HUES6 (cell line): ENCODE measurements at regions not wholly inside any gene's neighbourhood (a gene's known extent, or its start where the extent isn't known, plus 50 kb on each side); places are given as distances from the start of the nearest gene placed in this dataset.
"Not testable (repeated sequence)": the region's sequence is repeated elsewhere in the genome, so short reads cannot be mapped to it uniquely, and the experiment has no call there.

Experiments used
- H3K27ac ChIP-seq: 2 replicates; pipeline ENCODE4 v1.7.0; 2013; ENCODE audit warnings: low read depth, mild to moderate bottlenecking, low read length, inconsistent platforms
- H3K27me3 ChIP-seq: 2 replicates; pipeline ENCODE4 v1.6.1; 2013; ENCODE audit warnings: low read length; ENCODE audit not compliant: control insufficient read depth, insufficient read depth
- H3K36me3 ChIP-seq: 2 replicates; pipeline ENCODE4 v1.6.1; 2013; ENCODE audit warnings: low read length; ENCODE audit not compliant: control insufficient read depth, insufficient read depth
- H3K4me1 ChIP-seq: 2 replicates; pipeline ENCODE4 v1.6.1; 2013; ENCODE audit warnings: low read length; ENCODE audit not compliant: control insufficient read depth, insufficient read depth
- H3K4me3 ChIP-seq: 2 replicates; pipeline ENCODE4 v1.5.1; 2013; ENCODE audit warnings: low read depth, low read length
- H3K9ac ChIP-seq: one replicate; pipeline ENCODE4 v1.6.1; 2013; ENCODE audit warnings: mild to moderate bottlenecking, low read length
- H3K9me3 ChIP-seq: 2 replicates; pipeline ENCODE4 v1.6.1; 2013; ENCODE audit warnings: low read depth, low read length; ENCODE audit not compliant: control insufficient read depth, insufficient read depth

DNA sequence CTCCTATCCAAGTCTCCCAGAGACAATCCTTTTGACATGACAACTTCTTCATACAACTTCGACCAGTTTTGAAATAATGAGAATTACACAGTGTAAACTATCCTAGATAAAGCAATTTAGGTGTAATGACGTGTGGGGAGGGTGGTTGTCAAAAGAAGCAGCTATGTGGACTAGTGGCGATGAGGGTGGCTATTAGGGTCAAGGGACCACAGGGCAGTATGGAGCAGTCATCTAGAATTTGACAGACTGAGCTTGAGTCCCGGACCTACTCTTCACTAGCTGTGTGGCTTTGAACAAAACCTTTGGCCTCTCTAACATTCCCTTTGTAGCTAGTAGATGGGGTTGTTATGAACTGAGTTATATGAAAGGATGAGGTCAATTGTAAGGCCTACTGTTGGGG lies 247.1 kb downstream of the HAPSTR1 start:
- Histone ChIP-seq H3K9ac (no peak overlapping the region), H3K27me3 (no peaks in the 10 kb centered on the region), H3K4me1 (peaks cover 7% of the 10 kb centered on the region), H3K36me3 (no peaks in the 10 kb centered on the region), H3K4me3 (no peak overlapping the region), H3K9me3 (no peaks in the 10 kb centered on the region), H3K27ac (no peak overlapping the region)

DNA sequence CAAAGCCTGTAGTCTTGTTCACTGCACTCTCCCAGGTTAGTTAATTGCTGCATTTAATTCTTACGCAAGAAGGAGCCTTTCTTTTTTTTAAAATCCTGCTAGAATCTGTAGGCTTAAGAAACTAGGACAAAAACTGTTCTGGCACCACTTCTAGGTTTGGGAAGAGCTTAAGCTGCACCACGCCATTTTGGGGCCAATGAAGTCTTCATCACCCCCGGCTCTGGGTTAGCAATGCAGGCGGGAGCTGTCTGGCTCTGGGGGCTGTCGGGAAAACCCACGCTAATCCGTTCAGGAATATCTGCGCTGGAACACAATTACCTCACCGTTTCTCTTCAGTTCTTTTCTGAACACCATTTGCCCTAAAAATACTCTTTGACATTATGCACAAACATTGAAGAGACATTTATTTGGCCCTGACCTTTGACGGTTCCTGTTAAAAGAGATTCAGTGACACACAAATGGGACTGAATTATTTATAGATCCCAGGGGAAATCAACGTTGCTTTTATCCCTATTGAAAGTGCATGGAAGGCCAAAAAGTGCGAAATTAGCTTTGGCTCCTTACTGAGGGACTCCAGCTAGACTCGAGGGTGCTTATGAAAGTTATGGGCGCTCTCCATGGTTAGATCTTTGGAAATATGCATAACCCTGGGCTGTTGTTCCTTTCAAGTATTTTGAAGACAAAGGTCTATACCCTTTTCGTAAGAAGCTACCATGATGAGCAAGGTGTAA lies 249.2 kb downstream of the HAPSTR1 start:
- H3K4me1 ChIP-seq = peaks cover 7% of the 10 kb centered on the region
- H3K36me3 ChIP-seq = no peaks in the 10 kb centered on the region
- no peaks in the 10 kb centered on the region for H3K27me3 ChIP-seq
- H3K9ac ChIP-seq = no peak overlapping the region
- no peak overlapping the region for H3K4me3 ChIP-seq
- no peak overlapping the region for H3K27ac ChIP-seq
- no peaks in the 10 kb centered on the region for H3K9me3 ChIP-seq

DNA sequence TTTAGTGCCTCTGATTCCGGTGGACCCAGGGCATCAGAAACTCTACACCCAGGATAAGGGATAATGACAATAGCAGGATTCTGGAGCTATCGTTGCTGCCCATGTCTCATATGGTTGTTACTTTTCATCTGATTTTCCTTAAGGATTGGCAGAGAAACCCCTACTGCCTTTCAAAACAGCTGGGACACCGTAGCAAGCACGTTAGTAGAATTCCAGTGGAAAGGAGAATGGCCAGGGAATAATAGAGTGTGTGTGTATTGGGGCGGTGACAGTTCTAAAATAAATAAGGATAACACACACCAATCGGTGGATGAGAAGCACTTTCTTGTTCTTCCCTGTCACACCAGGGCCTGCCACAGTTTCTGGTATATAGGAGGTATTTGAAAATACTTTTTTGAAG lies 251.8 kb downstream of the HAPSTR1 start:
- Histone ChIP-seq H3K4me1 (peaks cover 7% of the 10 kb centered on the region), H3K9ac (no peak overlapping the region), H3K36me3 (no peaks in the 10 kb centered on the region), H3K9me3 (no peaks in the 10 kb centered on the region), H3K4me3 (no peak overlapping the region), H3K27me3 (no peaks in the 10 kb centered on the region), H3K27ac (no peak overlapping the region)

DNA sequence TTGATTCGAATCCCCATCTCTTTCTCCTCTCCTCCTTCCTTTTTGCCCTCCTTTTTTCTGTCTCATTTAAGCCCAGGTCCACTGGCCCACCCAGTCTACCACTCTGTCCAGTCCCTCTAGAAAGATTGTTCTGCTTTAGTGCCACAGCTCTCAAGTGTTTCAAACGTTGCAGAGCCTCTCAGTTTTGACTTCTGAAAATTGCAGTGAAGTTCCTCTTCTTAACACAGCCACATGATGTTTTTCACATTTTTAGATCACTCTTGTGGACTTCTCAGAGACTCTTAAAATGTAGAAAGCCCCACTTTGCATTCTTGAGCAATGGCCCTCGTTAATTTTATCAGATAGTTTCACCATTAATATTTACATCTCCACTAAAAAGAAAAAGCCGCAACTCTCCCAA lies 253.1 kb downstream of the HAPSTR1 start:
- Histone ChIP-seq H3K27me3 (no peaks in the 10 kb centered on the region), H3K9ac (no peak overlapping the region), H3K36me3 (no peaks in the 10 kb centered on the region), H3K4me1 (peaks cover 7% of the 10 kb centered on the region), H3K9me3 (peaks cover 5% of the 10 kb centered on the region; the same call in 1 of the 2 replicates), H3K27ac (no peak overlapping the region), H3K4me3 (no peak overlapping the region)

DNA sequence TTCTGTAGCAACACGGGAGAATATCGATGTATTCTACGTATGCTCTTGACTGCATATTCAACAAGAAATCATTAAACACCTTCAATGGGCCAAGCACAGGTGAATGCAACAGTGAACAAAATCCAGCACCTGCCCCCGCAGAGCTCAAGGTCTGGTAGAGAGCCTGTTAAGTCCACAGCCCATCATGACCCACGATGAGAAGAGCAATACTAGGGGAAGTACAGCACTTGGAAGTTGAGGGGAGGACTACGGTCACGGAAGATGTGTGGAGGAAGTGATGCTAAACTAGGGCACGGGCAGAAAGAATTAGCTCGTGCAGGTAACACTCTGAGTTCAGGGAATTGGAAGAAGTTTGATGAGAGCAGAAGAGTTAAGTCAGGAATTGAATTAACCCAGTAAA lies 253.6 kb downstream of the HAPSTR1 start:
- H3K4me3 ChIP-seq = no peak overlapping the region
- H3K4me1 ChIP-seq = peaks cover 7% of the 10 kb centered on the region
- H3K9ac ChIP-seq = no peak overlapping the region
- peaks cover 8% of the 10 kb centered on the region; the same call in 1 of the 2 replicates for H3K9me3 ChIP-seq
- H3K27ac ChIP-seq = no peak overlapping the region
- H3K27me3 ChIP-seq = no peaks in the 10 kb centered on the region
- no peaks in the 10 kb centered on the region for H3K36me3 ChIP-seq

DNA sequence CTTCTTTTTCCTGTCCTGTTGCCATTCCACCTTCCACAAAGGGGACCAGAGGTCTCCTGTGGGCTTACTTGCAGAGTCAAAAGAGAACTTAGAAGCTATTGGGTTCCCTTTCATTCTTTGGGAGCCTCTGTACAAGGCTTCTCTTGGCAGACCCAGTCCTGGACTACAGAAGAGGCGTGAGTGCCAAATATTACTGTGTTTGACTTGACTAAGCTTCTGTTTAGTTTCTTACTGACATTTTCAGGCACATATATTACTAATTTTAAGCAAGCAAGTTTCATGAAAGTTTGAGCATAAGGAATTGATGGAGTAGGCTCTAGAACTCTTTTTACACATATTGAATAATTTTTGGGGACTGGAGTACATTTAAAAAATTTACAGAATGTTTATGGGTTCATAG lies 254.4 kb downstream of the HAPSTR1 start:
- Histone ChIP-seq H3K36me3 (no peaks in the 10 kb centered on the region), H3K4me1 (peaks cover 7% of the 10 kb centered on the region), H3K27ac (no peak overlapping the region), H3K27me3 (no peaks in the 10 kb centered on the region), H3K9ac (no peak overlapping the region), H3K9me3 (peaks cover 11% of the 10 kb centered on the region; the same call in 1 of the 2 replicates), H3K4me3 (no peak overlapping the region)

DNA sequence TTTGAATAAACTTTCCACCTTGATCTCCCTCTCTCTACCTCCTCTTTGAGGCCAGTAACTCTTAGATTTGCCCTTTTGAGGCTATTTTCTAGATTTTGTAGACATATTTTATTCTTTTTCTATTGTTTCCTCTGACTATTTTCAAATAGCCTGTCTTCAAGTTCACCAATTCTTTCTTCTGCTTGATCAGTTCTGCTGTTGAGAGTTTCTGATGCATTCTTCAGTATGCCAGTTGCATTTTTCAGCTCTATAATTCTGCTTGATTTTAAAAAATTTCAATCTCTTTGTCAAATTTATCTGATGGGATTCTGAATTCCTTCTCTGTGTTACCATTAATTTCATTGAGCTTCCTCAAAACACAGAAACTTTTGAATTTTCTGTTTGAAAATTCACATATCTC lies 257.5 kb downstream of the HAPSTR1 start:
- Histone ChIP-seq H3K4me3 (no peak overlapping the region), H3K27ac (no peak overlapping the region), H3K4me1 (no peaks in the 10 kb centered on the region), H3K9ac (no peak overlapping the region), H3K36me3 (no peaks in the 10 kb centered on the region), H3K27me3 (no peaks in the 10 kb centered on the region), H3K9me3 (peaks cover 16% of the 10 kb centered on the region; the same call in 1 of the 2 replicates)

DNA sequence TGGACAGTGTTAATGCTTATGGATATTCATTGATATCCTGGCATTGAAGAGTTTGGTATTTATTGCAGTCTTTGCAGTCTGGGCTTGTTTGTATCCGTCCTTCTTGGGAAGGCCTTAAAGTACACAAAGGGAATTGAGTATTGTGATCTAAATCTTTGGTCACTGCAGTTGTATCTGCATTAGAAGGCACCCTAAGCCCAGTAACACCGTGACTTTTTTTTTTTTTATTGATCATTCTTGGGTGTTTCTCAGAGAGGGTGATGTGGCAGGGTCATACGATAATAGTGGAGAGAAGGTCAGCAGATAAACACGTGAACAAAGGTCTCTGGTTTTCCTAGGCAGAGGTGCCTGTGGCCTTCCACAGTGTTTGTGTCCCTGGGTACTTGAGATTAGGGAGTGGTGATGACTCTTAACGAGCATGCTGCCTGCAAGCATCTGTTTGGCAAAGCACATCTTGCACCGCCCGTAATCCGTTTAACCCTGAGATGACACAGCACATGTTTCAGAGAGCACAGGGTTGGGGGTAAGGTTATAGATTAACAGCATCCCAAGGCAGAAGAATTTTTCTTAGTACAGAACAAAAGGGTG lies 258.0 kb downstream of the HAPSTR1 start:
- H3K9ac ChIP-seq, H3K27ac ChIP-seq, H3K27me3 ChIP-seq, H3K4me3 ChIP-seq, H3K36me3 ChIP-seq, H3K4me1 ChIP-seq: not testable (repeated sequence)
- peaks cover 16% of the 10 kb centered on the region; the same call in 1 of the 2 replicates for H3K9me3 ChIP-seq

DNA sequence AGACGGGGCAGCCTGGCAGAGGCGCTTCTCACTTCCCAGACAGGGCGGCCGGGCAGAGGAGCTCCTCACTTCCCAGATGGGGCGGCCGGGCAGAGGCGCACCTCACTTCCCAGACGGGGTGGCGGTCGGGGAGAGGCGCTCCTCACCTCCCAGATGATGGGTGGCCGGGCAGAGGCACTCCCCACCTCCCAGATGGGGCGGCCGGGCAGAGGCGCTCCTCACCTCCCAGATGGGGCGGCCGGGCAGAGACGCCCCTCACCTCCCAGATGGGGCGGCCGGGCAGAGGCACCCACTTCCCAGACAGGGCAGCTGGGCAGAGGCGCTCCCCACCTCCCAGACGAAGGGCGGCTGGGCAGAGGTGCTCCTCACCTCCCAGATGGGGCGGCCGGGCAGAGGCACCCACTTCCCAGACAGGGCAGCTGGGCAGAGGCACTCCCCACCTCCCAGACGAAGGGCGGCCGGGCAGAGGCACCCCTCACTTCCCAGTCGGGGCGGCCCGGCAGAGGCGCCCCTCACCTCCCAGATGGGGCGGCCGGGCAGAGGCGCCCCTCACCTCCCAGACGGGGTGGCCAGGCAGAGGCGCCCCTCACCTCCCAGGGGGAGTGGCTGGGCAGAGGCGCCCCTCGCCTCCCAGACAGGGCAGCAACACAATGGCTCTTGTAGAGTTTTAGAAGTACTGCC lies 258.8 kb downstream of the HAPSTR1 start:
- H3K9me3 ChIP-seq = peaks cover 23% of the 10 kb centered on the region
- not testable (repeated sequence) for H3K9ac ChIP-seq, H3K4me1 ChIP-seq, H3K27ac ChIP-seq, H3K36me3 ChIP-seq, H3K27me3 ChIP-seq, H3K4me3 ChIP-seq

DNA sequence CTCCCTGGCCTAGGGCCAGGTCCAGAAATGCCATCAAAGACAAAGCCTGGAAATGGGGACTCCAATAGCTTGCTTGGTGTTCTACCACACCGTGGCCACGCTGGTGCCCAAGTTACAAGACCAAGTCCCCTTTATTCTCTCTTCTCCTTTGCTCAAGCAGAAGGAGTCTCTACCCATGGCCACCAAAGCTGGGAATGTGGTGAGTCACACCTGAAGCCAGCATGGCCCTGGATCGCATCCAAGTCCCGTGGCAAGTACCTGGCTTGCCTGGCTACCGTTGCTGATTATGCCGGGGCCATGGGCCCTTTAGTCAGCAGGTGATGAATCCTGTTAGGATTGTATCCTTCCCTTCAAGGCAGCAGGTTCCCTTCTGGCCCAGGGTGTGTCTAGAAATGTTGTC lies 260.0 kb downstream of the HAPSTR1 start:
- Histone ChIP-seq H3K27me3 (no peaks in the 10 kb centered on the region), H3K9ac (no peak overlapping the region), H3K4me3 (no peak overlapping the region), H3K27ac (no peak overlapping the region), H3K4me1 (no peaks in the 10 kb centered on the region), H3K36me3 (no peaks in the 10 kb centered on the region), H3K9me3 (peaks cover 28% of the 10 kb centered on the region)

DNA sequence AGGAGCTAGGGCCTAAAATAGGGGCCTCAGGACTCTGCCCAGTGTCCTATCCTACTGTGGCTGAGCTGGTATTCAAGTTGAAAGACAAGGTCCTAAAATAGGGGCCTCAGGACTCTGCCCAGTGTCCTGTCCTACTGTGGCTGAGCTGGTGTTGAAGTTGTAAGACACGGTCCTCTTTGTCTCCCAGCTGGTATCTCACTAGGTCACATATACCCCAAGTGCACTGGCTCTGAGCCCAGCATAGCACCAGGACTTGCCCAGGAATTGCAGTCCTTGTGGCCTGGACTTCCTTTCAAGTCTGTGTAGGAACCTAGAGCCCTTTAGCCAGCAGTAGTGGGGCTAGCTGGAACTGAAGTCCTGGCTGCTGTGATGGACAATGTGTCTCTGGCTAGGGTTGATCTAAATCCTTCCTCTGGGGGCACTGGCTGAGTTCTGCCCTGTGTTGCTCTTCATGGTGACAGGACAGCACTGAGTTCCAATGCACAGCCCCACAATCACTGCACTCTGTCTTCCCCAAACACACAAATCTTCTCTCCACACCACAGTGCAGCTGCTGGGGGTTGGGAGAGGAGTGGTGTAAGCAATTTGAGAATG lies 260.5 kb downstream of the HAPSTR1 start:
- peaks cover 31% of the 10 kb centered on the region for H3K9me3 ChIP-seq
- no peaks in the 10 kb centered on the region for H3K27me3 ChIP-seq

More for the DNA sequence above, 260.5 kb downstream of the HAPSTR1 start:
- Histone ChIP-seq H3K27ac (no peak overlapping the region), H3K4me1 (no peaks in the 10 kb centered on the region), H3K9ac (no peak overlapping the region), H3K4me3 (no peak overlapping the region), H3K36me3 (no peaks in the 10 kb centered on the region)
